HEK293 (cell line): ENCODE measurements at regions not wholly inside any gene's neighbourhood (a gene's known extent, or its start where the extent isn't known, plus 50 kb on each side); places are given as distances from the start of the nearest gene placed in this dataset.

Source experiments
- CTCF ChIA-PET: fragments of 350-600 bp; formaldehyde crosslinking; extraction: SDS; loops from one replicate; lab custom pipeline; 2021; ENCODE audit warnings: antibody characterized with exemption; lab: Yijun Ruan, JAX
- POLR2A ChIA-PET: fragments of 300-600 bp; formaldehyde crosslinking; extraction: SDS; loops from one replicate; lab custom pipeline; 2020; ENCODE audit warnings: antibody characterized with exemption, inconsistent platforms; lab: Yijun Ruan, JAX
- H3K27ac ChIP-seq: fragments of 200-500 bp; sonication (Bioruptor generic); 2 replicates; pipeline ENCODE4 v1.5.1; 2014; ENCODE audit warnings: low read depth, low read length, control low read depth, inconsistent platforms; ENCODE audit errors: extremely low read depth
- H3K36me3 ChIP-seq, 2 experiments: fragments of 200-500 bp in 1 of 2; sonication (Bioruptor generic) in 1 of 2; 1 replicate in 1 of 2; 2 replicates in 1 of 2; pipeline ENCODE4 v1.5.1; 2014 to 2017; ENCODE audit warnings: inconsistent platforms in 2 of 2, low read length in 2 of 2; ENCODE audit not compliant: control insufficient read depth in 2 of 2, insufficient read depth in 1 of 2
- H3K4me1 ChIP-seq: fragments of 200-500 bp; sonication (Bioruptor generic); 2 replicates; pipeline ENCODE4 v1.5.1; 2014; ENCODE audit warnings: mild to moderate bottlenecking, low read length, inconsistent platforms; ENCODE audit not compliant: control insufficient read depth, insufficient read depth
- H3K4me3 ChIP-seq: 2 replicates; pipeline ENCODE4 v1.5.1; 2011; ENCODE audit warnings: low read depth, mild to moderate bottlenecking, control low read depth, low read length, moderate library complexity
- H3K9me3 ChIP-seq: fragments of 200-500 bp; sonication (Bioruptor generic); 2 replicates; pipeline ENCODE4 v1.5.1; 2014; ENCODE audit warnings: low read depth, low read length, inconsistent platforms; ENCODE audit not compliant: control insufficient read depth, insufficient read depth
- GFI1B ChIP-seq: fragments of 450-650 bp; formaldehyde crosslinking; IDR thresholded peaks from 2 replicates; pipeline ENCODE4 v1.5.1; 2016; ENCODE audit warnings: missing biosample characterization, missing genetic modification characterization
- HOXA7 ChIP-seq: sonication (generic); formaldehyde crosslinking; IDR thresholded peaks from 2 replicates; pipeline ENCODE4 v1.8.1; 2022; ENCODE audit warnings: missing genetic modification reagents, borderline replicate concordance
- IKZF3 ChIP-seq: fragments of 450-650 bp; IDR thresholded peaks from 2 replicates; pipeline ENCODE4 v1.5.0; 2018; ENCODE audit warnings: missing biosample characterization, mild to moderate bottlenecking, missing genetic modification characterization, moderate library complexity
- MEIS1 ChIP-seq: sonication (generic); formaldehyde crosslinking; IDR thresholded peaks from 2 replicates; pipeline ENCODE4 v1.8.1; 2022; ENCODE audit warnings: missing genetic modification reagents, mild to moderate bottlenecking, borderline replicate concordance
- MZF1 ChIP-seq: fragments of 450-650 bp; formaldehyde crosslinking; IDR thresholded peaks from 2 replicates; pipeline ENCODE4 v1.5.1; 2017; ENCODE audit warnings: missing biosample characterization, missing genetic modification characterization, borderline replicate concordance
- SP2 ChIP-seq: fragments of 450-650 bp; formaldehyde crosslinking; IDR thresholded peaks from 2 replicates; pipeline ENCODE4 v1.5.1; 2016; ENCODE audit warnings: missing biosample characterization, missing genetic modification characterization
- WT1 ChIP-seq: fragments of 450-650 bp; formaldehyde crosslinking; IDR thresholded peaks from 2 replicates; pipeline ENCODE4 v1.5.1; 2016; ENCODE audit warnings: missing biosample characterization, missing genetic modification characterization
- ZNF121 ChIP-seq: fragments of 450-650 bp; formaldehyde crosslinking; IDR thresholded peaks from 2 replicates; pipeline ENCODE4 v1.5.1; 2016; ENCODE audit warnings: missing biosample characterization, missing genetic modification characterization
- ZNF138 ChIP-seq: fragments of 450-650 bp; formaldehyde crosslinking; IDR thresholded peaks from 2 replicates; pipeline ENCODE4 v1.5.1; 2016; ENCODE audit warnings: missing biosample characterization, missing genetic modification characterization, borderline replicate concordance
- ZNF140 ChIP-seq: fragments of 450-650 bp; formaldehyde crosslinking; IDR thresholded peaks from 2 replicates; pipeline ENCODE4 v1.5.1; 2016; ENCODE audit warnings: missing biosample characterization, missing genetic modification characterization
- ZNF146 ChIP-seq: fragments of 450-650 bp; formaldehyde crosslinking; IDR thresholded peaks from 2 replicates; pipeline ENCODE4 v1.5.1; 2016; ENCODE audit warnings: missing biosample characterization, missing genetic modification characterization
- ZNF16 ChIP-seq: fragments of 450-650 bp; formaldehyde crosslinking; IDR thresholded peaks from 2 replicates; pipeline ENCODE4 v1.5.1; 2016; ENCODE audit warnings: low read depth, missing biosample characterization, missing genetic modification characterization
- ZNF175 ChIP-seq: fragments of 450-650 bp; formaldehyde crosslinking; IDR thresholded peaks from 2 replicates; pipeline ENCODE4 v1.5.1; 2016; ENCODE audit warnings: missing biosample characterization, missing genetic modification characterization
- ZNF221 ChIP-seq: fragments of 450-650 bp; formaldehyde crosslinking; IDR thresholded peaks from 2 replicates; pipeline ENCODE4 v1.5.1; 2017; ENCODE audit warnings: missing biosample characterization, missing genetic modification characterization, borderline replicate concordance
- ZNF223 ChIP-seq: fragments of 450-650 bp; formaldehyde crosslinking; IDR thresholded peaks from 2 replicates; pipeline ENCODE4 v1.5.1; 2016; ENCODE audit warnings: missing biosample characterization, missing genetic modification characterization
- ZNF274 ChIP-seq, 2 experiments: fragments of 200-500 bp in 1 of 2; fragments of 450-650 bp in 1 of 2; sonication (Bioruptor generic) in 1 of 2; formaldehyde crosslinking in 1 of 2; IDR thresholded peaks; 2 replicates each; pipeline versions ENCODE4 v1.5.1 to v1.6.1; 2014 to 2016; ENCODE audit warnings: borderline replicate concordance in 1 of 2, inconsistent platforms in 1 of 2, low read length in 1 of 2, missing biosample characterization in 1 of 2, missing genetic modification characterization in 1 of 2
- ZNF426 ChIP-seq: fragments of 450-650 bp; formaldehyde crosslinking; IDR thresholded peaks from 2 replicates; pipeline ENCODE4 v1.5.1; 2017; ENCODE audit warnings: missing biosample characterization, missing genetic modification characterization, mild to moderate bottlenecking, inconsistent platforms, moderate library complexity
- ZNF48 ChIP-seq: fragments of 450-650 bp; formaldehyde crosslinking; IDR thresholded peaks from 2 replicates; pipeline ENCODE4 v1.5.1; 2016; ENCODE audit warnings: missing biosample characterization, missing genetic modification characterization
- ZNF549 ChIP-seq: fragments of 450-650 bp; IDR thresholded peaks from 2 replicates; pipeline ENCODE4 v1.5.1; 2018; ENCODE audit warnings: missing biosample characterization, missing genetic modification characterization, mild to moderate bottlenecking, inconsistent platforms, moderate library complexity
- ZNF585B ChIP-seq: fragments of 450-650 bp; formaldehyde crosslinking; IDR thresholded peaks from 2 replicates; pipeline ENCODE4 v1.5.1; 2016; ENCODE audit warnings: missing biosample characterization, missing genetic modification characterization
- ZNF629 ChIP-seq: fragments of 450-650 bp; formaldehyde crosslinking; IDR thresholded peaks from 2 replicates; pipeline ENCODE4 v1.5.1; 2017; ENCODE audit warnings: missing biosample characterization, missing genetic modification characterization
- ZNF658 ChIP-seq: fragments of 450-650 bp; formaldehyde crosslinking; IDR thresholded peaks from 2 replicates; pipeline ENCODE4; 2016; ENCODE audit warnings: missing biosample characterization, missing genetic modification characterization
- ZSCAN30 ChIP-seq: fragments of 450-650 bp; IDR thresholded peaks from 2 replicates; pipeline ENCODE4 v1.5.1; 2018; ENCODE audit warnings: missing biosample characterization, mild to moderate bottlenecking, missing genetic modification characterization, moderate library complexity
- TF ChIP-seq, protein P1 (sequence below): fragments of 450-650 bp; formaldehyde crosslinking; IDR thresholded peaks from 2 replicates; pipeline ENCODE4 v1.5.1; 2017; ENCODE audit warnings: missing biosample characterization, missing genetic modification characterization

- POLR2A ChIA-PET, result no interaction called here
Measured at GRCh38 chr2:137842430-137842829, 121.8 kb upstream of the HNMT start.

GRCh38 chr2:137842952-137843351, 121.3 kb upstream of the HNMT start:
- no peaks in the 10 kb centered on the region; the same call in 1 of the 2 replicates for H3K9me3 ChIP-seq
- POLR2A ChIA-PET, result no interaction called here
- H3K4me1 ChIP-seq, result no peaks in the 10 kb centered on the region
- CTCF ChIA-PET, result interaction anchor here (0.9 kb wide), 1 partner anchor 10 kb away, joined by 3 read pairs; no protein-coding TSS in a partner anchor
- H3K27ac ChIP-seq, result no peak overlapping the region
- TF ChIP-seq ZNF549 (tag by site-specific recombination) (no peak), ZNF223 (tag by site-specific recombination) (no peak), IKZF3 (tag by site-specific recombination) (no peak), SP2 (no peak), ZNF48 (tag by site-specific recombination) (no peak), WT1 (tag by site-specific recombination) (no peak), MZF1 (no peak)
- no peaks in the 10 kb centered on the region for H3K36me3 ChIP-seq
- no peak overlapping the region for H3K4me3 ChIP-seq

More at GRCh38 chr2:137842430-137842829, 121.8 kb upstream of the HNMT start:
- Histone ChIP-seq H3K9me3 (no peaks in the 10 kb centered on the region; the same call in 1 of the 2 replicates), H3K36me3 (no peaks in the 10 kb centered on the region), H3K27ac (no peak overlapping the region), H3K4me3 (no peak overlapping the region), H3K4me1 (no peaks in the 10 kb centered on the region)
- TF ChIP-seq ZNF146 (tag by site-specific recombination) (no peak), ZSCAN30 (tag by site-specific recombination) (no peak), WT1 (tag by site-specific recombination) (no peak), ZNF221 (tag by site-specific recombination) (no peak), ZNF585B (tag by site-specific recombination) (no peak), GFI1B (tag by site-specific recombination) (no peak), ZNF426 (tag by site-specific recombination) (no peak), ZNF121 (no peak), ZNF629 (tag by site-specific recombination) (no peak), ZNF274 (IDR thresholded peaks at IDR 0.05; ENCODE audit: low read length) (no peak), ZNF274 (tag by site-specific recombination; IDR thresholded peaks at IDR 0.05; ENCODE audit: borderline replicate concordance) (no peak), HOXA7 (no peak), ZNF175 (tag by site-specific recombination) (no peak), ZNF16 (tag by site-specific recombination) (no peak), ZNF140 (tag by site-specific recombination) (no peak), ZNF658 (tag by site-specific recombination) (no peak), ZNF138 (tag by site-specific recombination) (no peak), MEIS1 (no peak)
- TF ChIP-seq, protein P1, sequence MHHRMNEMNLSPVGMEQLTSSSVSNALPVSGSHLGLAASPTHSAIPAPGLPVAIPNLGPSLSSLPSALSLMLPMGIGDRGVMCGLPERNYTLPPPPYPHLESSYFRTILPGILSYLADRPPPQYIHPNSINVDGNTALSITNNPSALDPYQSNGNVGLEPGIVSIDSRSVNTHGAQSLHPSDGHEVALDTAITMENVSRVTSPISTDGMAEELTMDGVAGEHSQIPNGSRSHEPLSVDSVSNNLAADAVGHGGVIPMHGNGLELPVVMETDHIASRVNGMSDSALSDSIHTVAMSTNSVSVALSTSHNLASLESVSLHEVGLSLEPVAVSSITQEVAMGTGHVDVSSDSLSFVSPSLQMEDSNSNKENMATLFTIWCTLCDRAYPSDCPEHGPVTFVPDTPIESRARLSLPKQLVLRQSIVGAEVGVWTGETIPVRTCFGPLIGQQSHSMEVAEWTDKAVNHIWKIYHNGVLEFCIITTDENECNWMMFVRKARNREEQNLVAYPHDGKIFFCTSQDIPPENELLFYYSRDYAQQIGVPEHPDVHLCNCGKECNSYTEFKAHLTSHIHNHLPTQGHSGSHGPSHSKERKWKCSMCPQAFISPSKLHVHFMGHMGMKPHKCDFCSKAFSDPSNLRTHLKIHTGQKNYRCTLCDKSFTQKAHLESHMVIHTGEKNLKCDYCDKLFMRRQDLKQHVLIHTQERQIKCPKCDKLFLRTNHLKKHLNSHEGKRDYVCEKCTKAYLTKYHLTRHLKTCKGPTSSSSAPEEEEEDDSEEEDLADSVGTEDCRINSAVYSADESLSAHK (tag by site-specific recombination), result no peak
- CTCF ChIA-PET, result no interaction called here
